GM23248 (cell line): ENCODE measurements at regions not wholly inside any gene's neighbourhood (a gene's known extent, or its start where the extent isn't known, plus 50 kb on each side); places are given as distances from the start of the nearest gene placed in this dataset.
A peak's percentile ranks its signal among the peaks of the same experiment; 100 is the strongest.

ENCODE experiments used
- DNase-seq: peaks from one replicate; pipeline ENCODE4 v3.0.0-alpha.2; 2015
- H2AFZ ChIP-seq: fragments of 200-600 bp; sonication (generic); 2 replicates; pipeline ENCODE4 v1.6.1; 2016; ENCODE audit warnings: antibody characterized with exemption
- H3F3A ChIP-seq: fragments of 200-600 bp; sonication (generic); 2 replicates; pipeline ENCODE4 v1.6.1; 2016; ENCODE audit warnings: mild to moderate bottlenecking, antibody characterized with exemption, mixed run types; ENCODE audit not compliant: insufficient read depth
- H3K27ac ChIP-seq: fragments of 200-600 bp; sonication (generic); 2 replicates; pipeline ENCODE4 v1.5.1; 2016; ENCODE audit warnings: mild to moderate bottlenecking
- H3K27me3 ChIP-seq: fragments of 200-600 bp; sonication (generic); replicated peaks from 2 replicates; pipeline ENCODE4 v1.6.1; 2016; ENCODE audit warnings: mild to moderate bottlenecking; ENCODE audit not compliant: insufficient read depth
- H3K36me3 ChIP-seq: fragments of 200-600 bp; sonication (generic); 2 replicates; pipeline ENCODE4 v1.6.1; 2016; ENCODE audit warnings: low read depth, mild to moderate bottlenecking
- H3K4me1 ChIP-seq: fragments of 200-600 bp; sonication (generic); 2 replicates; pipeline ENCODE4 v1.6.1; 2016; ENCODE audit warnings: mild to moderate bottlenecking; ENCODE audit not compliant: insufficient read depth
- H3K4me2 ChIP-seq: fragments of 200-600 bp; sonication (generic); one replicate; pipeline ENCODE4 v1.6.1; 2016; ENCODE audit warnings: mild to moderate bottlenecking; ENCODE audit not compliant: unreplicated experiment
- H3K4me3 ChIP-seq: fragments of 200-600 bp; sonication (generic); 2 replicates; pipeline ENCODE4 v1.5.1; 2016; ENCODE audit warnings: mild to moderate bottlenecking
- H3K79me2 ChIP-seq: fragments of 200-600 bp; sonication (generic); 2 replicates; pipeline ENCODE4 v1.6.1; 2016; ENCODE audit warnings: mild to moderate bottlenecking; ENCODE audit not compliant: insufficient read depth
- H3K9ac ChIP-seq: fragments of 200-600 bp; sonication (generic); 2 replicates; pipeline ENCODE4 v1.6.1; 2016; ENCODE audit warnings: mild to moderate bottlenecking
- H3K9me2 ChIP-seq: fragments of 200-600 bp; sonication (generic); 2 replicates; pipeline ENCODE4 v1.6.1; 2016; ENCODE audit warnings: mixed run types, mild to moderate bottlenecking, moderate library complexity; ENCODE audit not compliant: insufficient read depth
- H3K9me3 ChIP-seq: fragments of 200-600 bp; sonication (generic); one replicate; pipeline ENCODE4 v1.6.1; 2017; ENCODE audit warnings: low read depth
- H4K20me1 ChIP-seq: fragments of 200-600 bp; sonication (generic); 2 replicates; pipeline ENCODE4 v1.6.0; 2016; ENCODE audit not compliant: insufficient read depth
- EZH2 ChIP-seq: fragments of 200-600 bp; sonication (generic); IDR thresholded peaks from 2 replicates; pipeline ENCODE4 v1.6.1; 2018; ENCODE audit warnings: antibody characterized with exemption, mild to moderate bottlenecking; ENCODE audit not compliant: insufficient read depth, poor library complexity, severe bottlenecking
- EZH2phosphoT487 ChIP-seq: fragments of 200-600 bp; sonication (generic); IDR thresholded peaks from 2 replicates; pipeline ENCODE4 v1.6.1; 2018; ENCODE audit warnings: antibody characterized with exemption, moderate library complexity, mild to moderate bottlenecking, low read depth; ENCODE audit not compliant: insufficient read depth
- WGBS, 2 experiments: methylation state at CpG; one replicate each; pipeline ENCODE4 v1.1.6; 2015 to 2017; ENCODE audit warnings: low lambda C conversion rate in 2 of 2, low coverage in 1 of 2; ENCODE audit errors: missing lambda C conversion rate in 2 of 2; 5-methylcytosine and 5-hydroxymethylcytosine counted together
- in situ Hi-C: fragments of 300-500 bp; cut with MboI; formaldehyde crosslinking; loops from 2 replicates; pipeline ENCODE4 v1.15.0; 2020

GRCh38 chr10:78203915-78204818, 170.5 kb downstream of the RPS24 start:
- no peak overlapping the region for H3K4me3 ChIP-seq

GRCh38 chr10:78205457-78206016, 171.9 kb downstream of the RPS24 start:
- in situ Hi-C loops = no loop called here
- Histone ChIP-seq H3K27me3 (no peaks in the 10 kb centered on the region), H3K4me3 (no peak overlapping the region), H2AFZ (no peak overlapping the region), H3K79me2 (no peaks in the 10 kb centered on the region), H3K9ac (no peak overlapping the region), H3K9me2 (no peaks in the 10 kb centered on the region), H3K4me1 (peaks cover 8% of the 10 kb centered on the region; the same call in 1 of the 2 replicates), H3F3A (peaks cover 9% of the 10 kb centered on the region), H3K36me3 (no peaks in the 10 kb centered on the region), H3K9me3 (no peaks in the 10 kb centered on the region), H3K4me2 (no peak overlapping the region), H4K20me1 (no peaks in the 10 kb centered on the region), H3K27ac (no peak overlapping the region)
- 89 to 90% methylated on average over 5 of the region's 5 CpGs for WGBS, 2 experiments
- DNase-seq = no peak
- TF ChIP-seq EZH2phosphoT487 = no peak
- no peak for TF ChIP-seq EZH2

More at GRCh38 chr10:78203915-78204818, 170.5 kb downstream of the RPS24 start:
- no peak overlapping the region for H3K9ac ChIP-seq
- peaks cover 8% of the 10 kb centered on the region; the same call in 1 of the 2 replicates for H3K4me1 ChIP-seq
- no peaks in the 10 kb centered on the region for H4K20me1 ChIP-seq
- no peaks in the 10 kb centered on the region for H3K79me2 ChIP-seq
- H3F3A ChIP-seq = peaks cover 9% of the 10 kb centered on the region
- in situ Hi-C loops = no loop called here
- H3K36me3 ChIP-seq = no peaks in the 10 kb centered on the region
- no peaks in the 10 kb centered on the region for H3K9me3 ChIP-seq
- H3K4me2 ChIP-seq = no peak overlapping the region
- peak; percentile 45 for DNase-seq
- no peak overlapping the region for H2AFZ ChIP-seq
- 70 to 72% methylated on average over 8 to 9 of the region's 9 CpGs for WGBS, 2 experiments
- no peak for TF ChIP-seq EZH2phosphoT487
- TF ChIP-seq EZH2 = no peak
- H3K9me2 ChIP-seq = no peaks in the 10 kb centered on the region
- H3K27ac ChIP-seq = no peak overlapping the region
- no peaks in the 10 kb centered on the region for H3K27me3 ChIP-seq

GRCh38 chr10:78207216-78207615, 173.6 kb downstream of the RPS24 start:
- H2AFZ ChIP-seq = peak overlapping the region; percentile 76
- H3K27me3 ChIP-seq = no peaks in the 10 kb centered on the region
- H3F3A ChIP-seq = peaks cover 9% of the 10 kb centered on the region
- no peak overlapping the region for H3K27ac ChIP-seq
- H3K9ac ChIP-seq = peak overlapping the region; percentile 59
- H3K9me3 ChIP-seq = no peaks in the 10 kb centered on the region
- no peak for TF ChIP-seq EZH2phosphoT487
- no peak for TF ChIP-seq EZH2
- peak overlapping the region; percentile 45; the same call in 1 of the 2 replicates for H3K4me3 ChIP-seq
- H3K36me3 ChIP-seq = no peaks in the 10 kb centered on the region
- WGBS, 2 experiments = 35 to 44% methylated on average over 5 of the region's 5 CpGs
- peaks cover 15% of the 10 kb centered on the region; the same call in 1 of the 2 replicates for H3K4me1 ChIP-seq
- no peaks in the 10 kb centered on the region for H4K20me1 ChIP-seq
- H3K9me2 ChIP-seq = no peaks in the 10 kb centered on the region
- in situ Hi-C loops = no loop called here
- DNase-seq = no peak
- H3K4me2 ChIP-seq = peak overlapping the region; percentile 53
- H3K79me2 ChIP-seq = no peaks in the 10 kb centered on the region

- peaks cover 9% of the 10 kb centered on the region for H3F3A ChIP-seq
- H2AFZ ChIP-seq = peak overlapping the region; percentile 76
- H3K27me3 ChIP-seq = no peaks in the 10 kb centered on the region
- TF ChIP-seq EZH2 (no peak), EZH2phosphoT487 (no peak)
- H3K9me2 ChIP-seq = no peaks in the 10 kb centered on the region
- no peaks in the 10 kb centered on the region for H4K20me1 ChIP-seq
- peak overlapping the region; percentile 45; the same call in 1 of the 2 replicates for H3K4me3 ChIP-seq
- DNase-seq = peak; percentile 54
- in situ Hi-C loops = no loop called here
- no peaks in the 10 kb centered on the region for H3K36me3 ChIP-seq
- H3K79me2 ChIP-seq = no peaks in the 10 kb centered on the region
- H3K4me1 ChIP-seq = peaks cover 16% of the 10 kb centered on the region; the same call in 1 of the 2 replicates
- no peaks in the 10 kb centered on the region for H3K9me3 ChIP-seq
- 63 to 66% methylated on average over 4 of the region's 4 CpGs for WGBS, 2 experiments
- no peak overlapping the region for H3K27ac ChIP-seq
- H3K9ac ChIP-seq = peak overlapping the region; percentile 59
- peak overlapping the region; percentile 53 for H3K4me2 ChIP-seq
Observed at GRCh38 chr10:78207776-78208175, 174.1 kb downstream of the RPS24 start.
